ENCODE measurements at regions not wholly inside any gene's neighbourhood (a gene's known extent, or its start where the extent isn't known, plus 50 kb on each side); places are given as distances from the start of the nearest gene placed in this dataset.

DNA sequence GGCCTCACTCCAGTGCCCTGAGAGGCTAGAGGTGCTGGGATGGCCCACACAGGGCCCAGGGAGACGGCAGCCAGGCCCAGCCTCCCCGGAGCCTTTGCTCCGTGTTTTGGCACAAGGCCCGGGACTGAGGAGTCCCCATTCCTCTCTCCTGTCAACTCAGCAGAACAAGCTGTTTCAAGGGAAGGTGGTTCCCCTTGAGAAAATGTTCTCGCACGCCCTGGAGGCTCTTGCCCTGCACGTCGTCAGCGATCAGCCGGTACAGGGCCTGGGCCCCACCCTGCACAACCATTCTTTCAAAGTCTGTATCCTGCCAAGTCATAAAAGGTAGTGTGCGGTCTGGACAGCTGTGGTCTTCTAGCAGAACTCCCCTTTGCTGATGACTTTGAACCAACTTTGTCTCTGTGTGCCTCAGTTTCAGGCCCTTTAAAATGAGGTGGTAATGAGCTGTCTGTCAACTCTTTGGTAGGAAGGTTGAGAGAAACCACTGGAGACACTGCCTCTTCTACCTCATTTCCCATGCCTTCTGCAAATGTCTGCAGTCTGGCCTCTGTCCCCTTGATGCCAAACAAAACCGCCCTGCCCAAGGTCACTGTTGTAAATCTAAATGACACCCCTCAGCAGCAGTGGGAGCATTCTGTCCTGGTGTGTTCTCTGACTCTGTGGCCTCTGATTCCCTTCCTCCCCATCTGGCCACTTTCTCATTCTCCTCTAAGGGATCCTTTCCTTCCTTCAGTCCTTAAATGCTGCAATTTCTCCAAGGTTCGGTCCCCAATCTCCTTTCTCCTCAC, 138.6 kb upstream of the JUN start:
- no peak for DNase-seq (ENCODE audit: low read depth, low spot score)

DNA sequence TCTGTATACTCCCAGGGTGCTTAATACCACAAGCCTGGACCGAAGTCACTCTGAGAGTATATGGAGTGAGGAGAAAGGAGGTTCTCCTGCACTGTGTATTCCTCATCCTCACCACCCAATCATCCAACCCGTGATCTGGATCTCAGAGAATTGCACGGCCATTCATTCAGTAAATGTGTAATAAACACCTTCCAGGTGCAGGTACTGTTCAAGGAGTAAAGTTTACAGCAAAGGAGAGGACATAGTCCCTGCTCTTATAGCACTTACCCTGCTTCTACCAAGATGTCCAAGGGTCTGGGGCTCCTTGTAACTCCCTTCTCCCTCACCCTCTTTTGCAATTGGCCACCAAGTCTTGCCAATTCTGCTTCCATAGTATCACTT, 139.2 kb upstream of the JUN start:
- in situ Hi-C loops (cut with HindIII; ENCODE audit: low pct_unique_long_range_greater_than_20kb, low sequenced_read_pairs): no loop called here
- DNase-seq (ENCODE audit: low read depth, low spot score): no peak

More for the DNA sequence above, 138.6 kb upstream of the JUN start:
- in situ Hi-C loops (cut with HindIII; ENCODE audit: low pct_unique_long_range_greater_than_20kb, low sequenced_read_pairs): no loop called here

DNA sequence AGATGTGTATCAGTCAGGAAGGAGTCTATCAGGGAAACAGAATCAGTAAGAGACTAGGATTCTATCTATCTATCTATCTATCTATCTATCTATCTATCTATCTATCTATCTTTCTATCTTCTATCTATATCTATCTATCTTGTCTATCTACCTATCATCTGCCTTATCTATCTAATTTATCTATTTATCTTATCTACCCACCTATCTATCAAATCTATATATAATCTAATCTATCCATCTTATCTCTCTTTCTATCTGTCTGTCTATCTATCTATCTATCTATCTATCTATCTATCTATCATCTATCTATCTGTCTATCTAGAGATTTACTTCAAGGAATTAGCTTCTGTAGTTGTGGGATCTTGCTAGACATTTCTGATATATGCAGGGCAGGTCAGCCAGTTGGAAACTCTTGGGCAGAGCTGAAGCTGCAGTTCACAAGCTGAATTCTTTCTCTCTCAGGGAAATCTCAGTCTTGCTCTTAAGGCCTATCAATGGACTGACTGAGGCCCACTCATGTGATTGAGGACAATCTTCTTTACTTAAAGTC, 140.2 kb upstream of the JUN start:
- in situ Hi-C loops (cut with HindIII; ENCODE audit: low pct_unique_long_range_greater_than_20kb, low sequenced_read_pairs): no loop called here
- no peak for DNase-seq (ENCODE audit: low read depth, low spot score)

DNA sequence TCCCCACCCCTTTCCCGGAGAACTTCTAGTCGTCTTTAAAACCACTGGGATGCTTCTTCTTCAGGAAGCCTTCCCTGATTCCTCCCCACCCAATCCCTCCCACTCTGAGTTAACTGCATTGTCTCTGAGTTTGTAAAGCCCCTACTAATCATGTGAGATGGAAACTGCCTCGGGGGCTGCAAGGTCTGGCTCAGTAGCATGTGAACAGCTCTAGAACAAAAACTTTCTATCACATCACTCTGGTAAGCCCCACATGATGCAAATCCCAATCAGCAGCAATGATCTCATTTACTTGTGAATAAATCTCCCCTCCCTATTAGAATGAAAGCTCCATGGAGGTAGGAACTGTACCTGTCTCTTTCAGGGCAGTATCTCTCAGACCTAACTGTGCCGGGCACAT, 141.0 kb upstream of the JUN start:
- DNase-seq (ENCODE audit: low read depth, low spot score): peak; percentile 14
- in situ Hi-C loops (cut with HindIII; ENCODE audit: low pct_unique_long_range_greater_than_20kb, low sequenced_read_pairs): no loop called here

DNA sequence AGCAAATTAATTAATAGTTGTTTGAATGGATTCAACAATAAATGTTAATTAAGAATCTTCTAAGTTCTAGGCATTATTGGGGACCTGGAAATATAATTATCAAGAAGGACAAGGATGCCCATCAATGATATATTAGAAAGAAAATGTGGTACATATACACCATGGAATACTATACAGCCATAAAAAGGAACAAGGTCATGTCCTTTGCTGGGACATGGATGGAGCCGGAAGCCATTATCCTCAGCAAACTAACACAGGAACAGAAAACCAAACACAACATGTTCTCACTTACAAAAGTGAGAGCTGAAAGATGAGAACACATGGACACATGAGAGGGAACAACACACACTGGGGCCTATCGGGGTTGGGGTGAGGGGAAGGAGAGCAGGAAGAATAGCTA, 141.4 kb upstream of the JUN start:
- in situ Hi-C loops (cut with HindIII; ENCODE audit: low pct_unique_long_range_greater_than_20kb, low sequenced_read_pairs): no loop called here
- DNase-seq (ENCODE audit: low read depth, low spot score): no peak

DNA sequence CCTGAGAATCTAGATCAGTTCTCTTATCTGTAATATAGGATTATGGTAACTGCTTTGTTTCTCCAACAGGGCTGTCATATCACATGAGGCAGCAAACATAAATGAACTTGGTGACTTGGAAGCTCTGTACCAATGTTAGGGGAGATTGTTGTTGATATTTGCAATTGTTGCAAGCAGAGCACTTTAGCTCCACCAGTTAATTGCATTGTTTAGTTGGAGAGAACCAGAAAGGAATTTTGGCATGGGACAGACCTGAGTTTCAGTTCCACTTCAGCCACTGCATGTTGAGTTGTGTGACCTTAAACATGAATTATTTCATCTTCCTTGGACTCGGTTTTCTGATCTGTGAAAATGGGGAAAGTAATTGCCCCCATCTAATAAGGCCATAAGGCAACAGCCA, 142.3 kb upstream of the JUN start:
- in situ Hi-C loops (cut with HindIII; ENCODE audit: low pct_unique_long_range_greater_than_20kb, low sequenced_read_pairs): no loop called here
- DNase-seq (ENCODE audit: low read depth, low spot score): no peak

DNA sequence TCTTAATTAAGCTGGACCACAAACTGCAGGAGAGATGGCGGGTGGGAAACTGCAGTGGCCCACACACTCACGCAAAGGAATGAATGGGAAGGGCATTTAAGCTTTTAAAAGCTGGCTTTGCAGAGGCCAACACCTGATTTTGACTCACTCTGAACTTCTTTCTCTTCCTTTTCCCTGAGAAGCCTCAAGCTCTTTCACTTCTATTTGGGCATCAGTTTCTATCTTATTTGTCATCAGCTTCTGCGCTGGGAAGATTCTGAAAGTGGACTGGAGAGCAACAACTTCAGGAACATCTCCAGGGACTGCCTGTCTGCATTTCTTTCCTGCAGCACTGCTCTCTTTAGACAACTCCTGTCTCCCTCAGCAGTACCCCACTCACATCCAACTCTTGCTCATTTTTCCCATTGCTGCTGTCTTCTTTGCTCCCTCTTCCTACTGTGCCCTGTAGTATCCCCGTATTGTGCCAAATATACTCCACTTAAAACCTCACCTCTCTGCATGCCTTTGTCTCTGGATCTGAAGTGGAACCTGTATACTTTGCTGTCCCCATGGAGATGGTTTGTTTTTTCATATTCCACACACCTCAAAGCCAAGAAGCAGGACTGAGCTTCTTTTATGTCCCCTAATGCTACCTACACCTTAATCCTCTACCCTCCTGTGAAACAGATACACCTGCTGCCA, 143.3 kb upstream of the JUN start:
- in situ Hi-C loops (cut with HindIII; ENCODE audit: low pct_unique_long_range_greater_than_20kb, low sequenced_read_pairs): no loop called here
- no peak for DNase-seq (ENCODE audit: low read depth, low spot score)

DNA sequence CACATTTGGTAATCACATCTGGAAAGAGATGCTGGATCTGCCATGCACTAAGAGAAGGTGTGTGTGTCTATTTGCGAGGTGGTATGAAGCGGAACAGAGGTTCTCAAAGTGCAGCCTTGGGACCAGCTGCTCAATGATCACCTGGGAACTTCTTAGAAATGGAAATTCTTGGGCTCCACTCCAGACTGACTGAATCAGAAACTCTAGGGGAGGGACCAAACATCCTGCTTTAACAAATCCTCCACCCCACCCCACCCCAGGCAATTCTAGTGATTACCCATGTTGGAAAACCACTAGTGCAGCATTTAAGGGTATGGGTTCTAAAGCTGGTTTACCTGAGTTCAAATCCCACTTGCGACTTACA, 143.9 kb upstream of the JUN start:
- DNase-seq (ENCODE audit: low read depth, low spot score): no peak

DNA sequence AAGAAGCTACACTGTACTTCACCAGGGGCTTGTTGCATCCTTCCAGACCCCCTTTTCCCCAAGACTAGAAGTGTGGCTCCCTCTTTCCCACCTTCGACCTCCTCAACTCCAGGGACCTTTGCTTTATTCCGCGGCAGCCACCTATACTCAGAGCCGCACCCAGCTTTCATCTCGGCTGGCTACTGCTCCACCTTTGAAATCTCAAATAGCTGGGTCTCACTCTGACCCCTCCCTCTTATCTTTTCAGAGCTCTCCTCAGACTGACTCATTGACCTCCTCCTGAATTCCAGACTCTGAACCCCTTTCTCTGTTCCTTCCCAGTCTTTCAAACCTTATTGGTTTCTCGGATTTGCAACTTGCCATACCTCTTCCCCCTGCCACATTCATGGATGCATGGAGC, 144.7 kb upstream of the JUN start:
- no peak for DNase-seq (ENCODE audit: low read depth, low spot score)
- in situ Hi-C loops (cut with HindIII; ENCODE audit: low pct_unique_long_range_greater_than_20kb, low sequenced_read_pairs): no loop called here

More for the DNA sequence above, 143.9 kb upstream of the JUN start:
- in situ Hi-C loops (cut with HindIII; ENCODE audit: low pct_unique_long_range_greater_than_20kb, low sequenced_read_pairs): no loop called here

DNA sequence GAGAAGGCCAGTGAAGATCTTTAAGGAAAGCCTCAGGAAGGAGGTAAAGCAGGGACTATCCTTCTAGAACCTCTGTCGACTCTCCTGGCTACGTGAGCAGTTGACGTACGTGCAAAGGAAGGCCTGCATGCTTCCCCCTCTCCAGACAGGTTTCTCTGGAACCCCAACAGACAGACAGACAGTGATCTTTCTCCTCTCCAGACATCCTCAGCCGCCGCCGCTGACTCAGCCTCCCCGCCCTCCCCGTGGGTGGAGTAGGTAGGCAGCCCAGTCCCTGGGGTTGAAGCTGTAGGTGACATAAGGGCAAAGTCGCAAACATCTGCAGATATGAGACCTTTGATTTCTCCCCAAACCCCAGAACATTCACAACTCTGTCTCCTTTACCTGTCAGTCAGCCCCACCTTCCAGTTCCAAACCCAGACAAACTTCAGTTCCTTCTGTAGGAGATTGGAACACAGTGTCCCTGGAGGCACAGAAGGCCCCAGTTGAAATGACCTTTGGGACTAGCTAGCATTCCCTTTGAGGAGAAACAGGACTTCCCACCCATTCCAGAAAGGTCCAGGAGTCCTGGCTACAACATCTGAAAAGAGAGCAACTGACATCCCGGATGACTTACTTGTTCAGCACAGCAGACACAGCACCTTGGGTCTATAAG, 146.0 kb upstream of the JUN start:
- DNase-seq (ENCODE audit: low read depth, low spot score): no peak
- in situ Hi-C loops (cut with HindIII; ENCODE audit: low pct_unique_long_range_greater_than_20kb, low sequenced_read_pairs): no loop called here

DNA sequence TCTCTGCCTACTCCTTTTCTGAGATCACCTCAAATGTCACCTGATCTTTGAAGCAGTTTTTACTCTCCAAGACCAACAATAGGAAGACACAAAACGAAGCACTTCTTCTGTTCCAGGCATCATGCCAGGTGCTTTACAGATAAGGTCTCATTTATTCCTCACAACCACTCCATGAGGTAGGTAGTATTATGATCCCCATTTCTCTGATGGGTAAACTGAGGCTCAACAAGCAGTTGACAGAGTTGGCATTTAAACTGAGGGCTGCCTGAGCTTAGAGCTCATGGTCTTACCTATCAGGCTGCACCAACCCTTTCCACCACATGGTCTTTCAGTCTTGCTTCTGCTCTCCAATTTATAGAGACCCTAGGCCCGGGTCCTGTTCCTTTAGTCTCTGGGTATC, 147.2 kb upstream of the JUN start:
- in situ Hi-C loops (cut with HindIII; ENCODE audit: low pct_unique_long_range_greater_than_20kb, low sequenced_read_pairs): no loop called here
- no peak for DNase-seq (ENCODE audit: low read depth, low spot score)

DNA sequence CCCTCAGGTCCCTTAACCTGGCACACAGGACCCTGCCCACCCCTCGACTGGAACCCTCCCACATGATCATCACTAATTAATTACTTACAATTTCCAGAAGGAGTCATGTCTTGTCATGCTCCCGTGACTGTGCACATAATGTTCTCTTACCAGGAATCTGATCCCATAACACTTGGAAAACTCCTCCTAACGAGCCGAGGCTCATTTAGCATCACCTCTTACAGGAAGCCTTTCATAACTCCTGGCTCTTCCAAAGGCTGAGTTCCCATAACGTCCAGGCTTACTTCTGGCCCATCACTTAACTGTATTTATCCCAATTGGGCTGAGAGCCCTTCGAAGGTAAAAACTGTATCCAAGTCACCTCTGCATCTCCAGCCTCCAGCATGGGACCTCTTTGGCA, 147.9 kb upstream of the JUN start:
- DNase-seq (ENCODE audit: low read depth, low spot score): no peak
- in situ Hi-C loops (cut with HindIII; ENCODE audit: low pct_unique_long_range_greater_than_20kb, low sequenced_read_pairs): no loop called here

DNA sequence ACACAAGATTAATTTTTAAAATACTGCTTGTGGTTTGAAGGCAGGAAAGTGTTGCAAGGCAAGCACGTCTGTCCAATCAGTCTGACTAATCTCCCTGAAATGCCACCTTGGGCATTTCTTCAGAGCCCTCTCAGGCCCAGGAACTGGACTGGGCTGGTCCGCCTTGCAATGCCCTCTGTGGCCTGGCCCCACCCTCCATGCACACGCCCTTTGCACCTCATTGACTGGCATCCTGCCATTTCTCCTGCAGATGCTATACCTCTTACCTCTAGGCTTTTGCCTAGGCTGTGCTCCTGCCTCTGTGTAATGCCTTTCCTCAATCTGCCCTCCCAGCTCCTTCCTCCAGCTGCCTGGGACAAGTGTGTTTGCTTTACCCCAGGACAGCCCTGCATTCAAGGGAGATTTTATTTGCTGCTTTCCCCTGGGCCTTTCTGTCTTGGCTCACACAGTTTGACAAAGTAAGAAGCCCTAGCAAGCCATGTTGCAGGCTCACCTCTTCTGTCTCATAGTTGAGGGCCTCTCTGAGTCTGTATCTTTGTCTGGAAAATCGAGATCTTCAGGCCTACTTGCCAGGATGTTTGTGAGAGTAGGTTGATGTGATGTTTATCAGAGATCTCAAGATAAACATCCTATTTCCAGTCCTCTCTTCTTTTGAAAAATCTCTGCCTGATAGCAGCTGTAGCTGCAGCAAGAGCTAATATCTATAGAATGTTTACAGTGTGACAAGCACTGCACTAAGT, 149.2 kb upstream of the JUN start:
- in situ Hi-C loops (cut with HindIII; ENCODE audit: low pct_unique_long_range_greater_than_20kb, low sequenced_read_pairs): no loop called here
- DNase-seq (ENCODE audit: low read depth, low spot score): no peak

DNA sequence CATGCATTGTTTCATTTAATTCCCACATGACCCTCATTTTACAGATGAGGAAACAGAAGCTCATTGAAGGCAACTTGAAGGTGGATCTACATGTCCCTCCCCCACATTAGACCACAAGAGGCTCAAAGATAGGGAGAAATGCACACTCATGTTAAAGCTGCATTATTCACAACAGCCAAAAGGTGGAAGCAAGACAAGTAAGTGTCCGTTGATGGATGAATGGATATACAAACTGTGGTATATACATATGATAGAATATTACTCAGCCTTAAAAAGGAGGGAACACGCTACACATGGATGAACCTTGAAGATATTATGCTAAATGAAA, 149.7 kb upstream of the JUN start:
- in situ Hi-C loops (cut with HindIII; ENCODE audit: low pct_unique_long_range_greater_than_20kb, low sequenced_read_pairs): no loop called here
- DNase-seq (ENCODE audit: low read depth, low spot score): peak; percentile 41

DNA sequence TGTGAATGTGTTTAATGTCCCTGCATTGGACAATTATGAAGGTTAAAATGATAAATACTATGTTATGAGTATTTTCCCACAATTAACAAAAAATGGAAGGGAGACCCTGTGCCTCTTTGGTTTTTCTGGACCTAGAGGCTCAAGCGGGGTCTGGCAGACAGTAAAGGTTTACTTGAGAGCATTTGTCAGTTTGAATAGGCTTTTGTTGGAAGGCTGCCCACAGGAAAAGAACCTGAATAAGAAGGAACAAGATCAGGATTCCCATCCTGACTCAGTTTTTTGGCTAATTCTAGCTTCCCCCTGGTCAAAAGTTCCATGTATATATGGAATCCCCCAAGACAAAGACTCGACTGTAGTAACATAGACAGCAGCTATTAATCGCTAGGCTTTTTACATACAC, 150.9 kb upstream of the JUN start:
- DNase-seq (ENCODE audit: low read depth, low spot score): no peak
- in situ Hi-C loops (cut with HindIII; ENCODE audit: low pct_unique_long_range_greater_than_20kb, low sequenced_read_pairs): no loop called here

DNA sequence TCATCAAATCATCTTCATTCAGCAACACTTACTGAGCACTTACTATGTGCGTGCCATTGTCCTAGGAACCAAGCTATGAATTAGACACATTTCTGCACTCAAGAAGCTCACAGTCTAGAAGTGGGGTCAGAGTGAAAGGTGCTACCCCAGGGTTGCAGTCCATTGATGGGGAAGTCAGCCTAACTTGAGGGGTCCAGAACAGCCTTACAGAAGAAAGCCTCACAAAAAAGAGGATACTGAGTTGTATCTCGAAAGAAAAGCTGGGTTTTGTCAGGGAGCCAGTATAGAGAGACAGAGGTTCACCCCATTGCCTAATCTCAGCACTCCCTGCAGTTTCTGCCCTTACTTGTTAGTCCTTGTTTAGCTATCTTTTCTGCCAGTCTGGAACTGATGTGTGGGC, 153.1 kb upstream of the JUN start:
- in situ Hi-C loops (cut with HindIII; ENCODE audit: low pct_unique_long_range_greater_than_20kb, low sequenced_read_pairs): no loop called here
- DNase-seq (ENCODE audit: low read depth, low spot score): no peak

DNA sequence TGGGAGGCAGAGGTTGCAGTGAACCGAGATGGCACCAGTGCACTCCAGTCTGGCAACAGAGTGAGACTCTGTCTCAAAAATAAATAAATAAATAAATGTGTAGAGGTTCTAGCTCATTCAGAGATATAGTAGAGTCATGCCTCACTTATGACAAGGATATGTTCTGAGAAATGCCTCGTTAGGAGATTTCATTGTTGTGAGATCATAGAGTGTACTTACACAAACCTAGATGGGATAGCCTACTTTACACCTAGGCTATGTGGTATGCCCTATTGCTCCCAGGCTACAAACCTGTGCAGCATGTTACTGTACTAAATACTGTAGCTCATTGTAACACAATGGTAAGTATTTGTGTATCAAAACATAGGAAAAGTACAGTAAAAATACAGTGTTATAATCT, 155.3 kb upstream of the JUN start:
- no peak for DNase-seq (ENCODE audit: low read depth, low spot score)
- in situ Hi-C loops (cut with HindIII; ENCODE audit: low pct_unique_long_range_greater_than_20kb, low sequenced_read_pairs): no loop called here

DNA sequence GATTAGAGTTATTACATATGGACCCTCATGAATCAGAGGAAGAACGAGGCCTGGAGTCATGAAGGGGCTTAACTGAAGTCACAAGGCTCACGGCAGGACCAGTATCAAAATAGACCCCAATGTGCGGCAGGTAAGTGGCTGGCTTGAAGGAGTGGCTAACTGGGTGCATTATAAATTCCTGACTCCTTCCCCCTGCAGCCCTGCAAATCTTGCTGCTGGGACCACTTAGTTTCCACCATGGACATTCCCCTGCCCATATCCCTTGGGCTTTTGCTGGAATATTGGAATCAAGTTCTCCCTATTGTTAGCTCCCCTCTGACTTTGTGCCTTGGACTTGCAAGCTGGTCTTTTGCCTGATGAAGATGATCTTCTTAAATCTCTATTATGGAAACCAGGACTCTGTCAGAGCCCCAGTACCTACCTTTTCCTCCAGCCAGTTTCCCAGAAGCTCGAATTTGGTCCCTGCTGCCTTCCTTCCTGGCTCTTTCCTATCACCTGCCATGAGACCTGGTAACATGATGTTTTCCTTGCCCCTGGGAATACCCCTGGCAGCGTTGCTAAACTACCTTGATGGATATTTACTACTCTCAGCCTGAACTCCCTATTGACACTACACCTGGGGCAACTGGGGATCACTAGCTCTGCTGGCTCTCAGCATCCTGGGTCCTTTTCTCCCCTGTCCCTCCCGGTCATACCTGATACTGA, 156.0 kb upstream of the JUN start:
- no peak for DNase-seq (ENCODE audit: low read depth, low spot score)
- in situ Hi-C loops (cut with HindIII; ENCODE audit: low pct_unique_long_range_greater_than_20kb, low sequenced_read_pairs): no loop called here
